Transverse colon (tissue), 4 donors: ENCODE measurements at regions not wholly inside any gene's neighbourhood (a gene's known extent, or its start where the extent isn't known, plus 50 kb on each side); places are given as distances from the start of the nearest gene placed in this dataset.
A peak's percentile ranks its signal among the peaks of the same experiment; 100 is the strongest.

Source experiments
- DNase-seq: peaks from one replicate; pipeline ENCODE4 v3.0.0-alpha.2; 2019
- H3K27ac ChIP-seq, 4 donors: fragments of 200-600 bp; sonication (generic); 2 replicates each; pipeline ENCODE4 v1.5.1; 2016 to 2018; ENCODE audit warnings: inconsistent platforms in 4 of 4
- H3K27me3 ChIP-seq: fragments of 200-600 bp; sonication (generic); 2 replicates; pipeline ENCODE4 v1.5.1; 2017; ENCODE audit warnings: inconsistent platforms
- H3K36me3 ChIP-seq, 4 donors: fragments of 200-600 bp; sonication (generic); 2 replicates each; pipeline ENCODE4 v1.5.1; 2017 to 2019; ENCODE audit warnings: inconsistent platforms in 4 of 4
- H3K4me1 ChIP-seq, 4 donors: fragments of 200-600 bp; sonication (generic); 2 replicates each; pipeline ENCODE4 v1.5.1; 2017 to 2020; ENCODE audit warnings: inconsistent platforms in 4 of 4
- H3K4me3 ChIP-seq, 4 donors: fragments of 200-600 bp; sonication (generic); 1 replicate in 1 of 4; 2 replicates in 3 of 4; pipeline versions ENCODE4 v1.5.1 to v1.6.1; 2017 to 2019; ENCODE audit warnings: inconsistent platforms in 4 of 4
- H3K9me3 ChIP-seq, 2 donors: fragments of 200-600 bp; sonication (generic); 2 replicates each; pipeline ENCODE4 v1.5.1; 2017 to 2019; ENCODE audit warnings: inconsistent platforms in 2 of 2
- CTCF ChIP-seq, 5 experiments: fragments of 200-600 bp in 3 of 5; fragments of 450-650 bp in 2 of 5; sonication (generic) in 3 of 5; IDR thresholded peaks; 1 replicate in 2 of 5; 2 replicates in 3 of 5; pipeline ENCODE4 v1.5.1; 2016 to 2017; ENCODE audit warnings: antibody characterized with exemption in 5 of 5, inconsistent platforms in 3 of 5, mild to moderate bottlenecking in 2 of 5, moderate library complexity in 1 of 5
- EP300 ChIP-seq: sonication (generic); formaldehyde crosslinking; IDR thresholded peaks from one replicate; pipeline ENCODE4 v1.6.1; 2017; ENCODE audit warnings: antibody characterized with exemption, low read depth
- POLR2A ChIP-seq: fragments of 450-650 bp; IDR thresholded peaks from one replicate; pipeline ENCODE4 v1.6.1; 2016; ENCODE audit warnings: antibody characterized with exemption, mild to moderate bottlenecking, moderate library complexity
- POLR2AphosphoS5 ChIP-seq, 3 donors: sonication (generic); formaldehyde crosslinking; IDR thresholded peaks; one replicate each; pipeline ENCODE4 v1.6.1; 2016; ENCODE audit warnings: antibody characterized with exemption in 3 of 3
- WGBS, 2 donors: methylation state at CpG; one replicate each; pipeline ENCODE4 v1.1.5; 2018; ENCODE audit warnings: low coverage in 1 of 2; 5-methylcytosine and 5-hydroxymethylcytosine counted together
- in situ Hi-C, 4 donors: fragments of 200-750 bp; cut with MboI; loops; one replicate each; pipeline versions ENCODE4 v1.15.0 to v1.15.1; 2017; ENCODE audit warnings: low sequenced_read_pairs in 3 of 4, low pct_ligation_motif_present in 1 of 4, low pct_unique_long_range_greater_than_20kb in 1 of 4
- intact Hi-C: fragments of 100-400 bp; cut with DNase I; formaldehyde crosslinking; loops from one replicate; pipeline ENCODE4 v1.15.1; 2023; ENCODE audit warnings: low total_unique reads

GRCh38 chr11:60592601-60593000 lies 77.4 kb downstream of the MS4A13 start:
- TF ChIP-seq EP300 = no peak
- TF ChIP-seq POLR2AphosphoS5 (IDR thresholded peaks at IDR 0.05) = no peak
- no peak for TF ChIP-seq CTCF (IDR thresholded peaks at IDR 0.05)
- TF ChIP-seq POLR2A = no peak
- 84 to 94% methylated on average over 3 to 4 of the region's 4 CpGs for WGBS, 2 donors

DNA sequence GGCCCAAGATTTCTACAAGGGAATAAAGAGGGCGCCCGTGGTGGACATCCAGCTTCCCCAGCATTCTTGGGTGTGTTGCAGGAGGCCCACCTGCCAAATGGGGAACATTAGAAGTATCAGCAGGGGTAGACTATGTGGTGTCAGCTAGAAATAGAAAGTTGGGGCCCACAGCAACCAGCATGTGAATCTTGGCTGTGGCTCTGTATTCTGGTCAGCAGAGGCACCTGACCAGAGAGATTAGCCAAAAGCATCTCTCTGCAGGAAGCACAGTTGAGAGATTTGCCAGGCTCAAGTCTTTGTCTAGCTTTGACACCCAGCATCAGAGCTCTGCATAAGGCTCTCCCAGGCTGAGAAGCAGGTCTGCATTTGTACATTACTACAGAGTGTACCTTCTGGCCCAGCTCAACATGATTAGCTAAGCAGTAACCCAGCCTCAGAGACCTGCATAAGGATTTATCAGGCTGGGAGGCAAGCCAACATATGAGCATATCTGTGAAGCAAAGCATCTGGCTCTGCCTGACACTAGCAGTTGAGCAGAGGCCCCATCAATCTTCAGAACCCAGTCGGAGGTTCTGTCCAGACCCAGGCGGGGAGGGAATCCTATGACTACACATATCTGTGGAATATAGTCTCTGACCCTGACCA lies 79.9 kb downstream of the MS4A13 start:
- H3K27me3 ChIP-seq = no peaks in the 10 kb centered on the region
- intact Hi-C loops (no loop called here), in situ Hi-C loops (no loop called here)
- no peak for TF ChIP-seq EP300
- no peak for TF ChIP-seq POLR2AphosphoS5 (IDR thresholded peaks at IDR 0.05)
- TF ChIP-seq CTCF (IDR thresholded peaks at IDR 0.05) = no peak
- no peaks in the 10 kb centered on the region for H3K36me3 ChIP-seq
- no peaks in the 10 kb centered on the region for H3K4me1 ChIP-seq
- H3K4me3 ChIP-seq = no peak overlapping the region
- DNase-seq = no peak
- no peak overlapping the region for H3K27ac ChIP-seq
- H3K9me3 ChIP-seq = no peaks in the 10 kb centered on the region
- 85% methylated on average over 4 of the region's 4 CpGs; no CpG with 5 or more reads in 1 of the 2 donors for WGBS, 2 donors

More at GRCh38 chr11:60592601-60593000, 77.4 kb downstream of the MS4A13 start:
- in situ Hi-C loops = no loop called here
- H3K9me3 ChIP-seq = no peaks in the 10 kb centered on the region
- no peak overlapping the region for H3K27ac ChIP-seq
- no peaks in the 10 kb centered on the region for H3K4me1 ChIP-seq
- H3K4me3 ChIP-seq = no peak overlapping the region
- H3K27me3 ChIP-seq = no peaks in the 10 kb centered on the region
- no peaks in the 10 kb centered on the region for H3K36me3 ChIP-seq
- no peak for DNase-seq
- intact Hi-C loops = no loop called here

GRCh38 chr11:60607483-60607882 lies 91.9 kb upstream of the MS4A8 start:
- H3K36me3 ChIP-seq = no peaks in the 10 kb centered on the region
- intact Hi-C loops = no loop called here
- H3K4me1 ChIP-seq = no peaks in the 10 kb centered on the region
- no peak overlapping the region for H3K27ac ChIP-seq
- TF ChIP-seq CTCF (IDR thresholded peaks at IDR 0.05) (peak in 1 of 5 experiments; percentile 11), POLR2A (no peak)
- H3K27me3 ChIP-seq = peaks cover 6% of the 10 kb centered on the region
- WGBS, 2 donors = 86 to 91% methylated on average over 2 to 3 of the region's 3 CpGs
- in situ Hi-C loops = no loop called here
- no peak overlapping the region for H3K4me3 ChIP-seq
- no peak for DNase-seq
- H3K9me3 ChIP-seq = no peaks in the 10 kb centered on the region

- intact Hi-C loops = no loop called here
- 54 to 62% methylated on average over 3 of the region's 3 CpGs for WGBS, 2 donors
Observed at GRCh38 chr11:60609632-60610031, 89.8 kb upstream of the MS4A8 start.

More at GRCh38 chr11:60609632-60610031, 89.8 kb upstream of the MS4A8 start:
- in situ Hi-C loops = loop anchor here in 3 of 4 donors (5.0 to 10.0 kb wide), 2 partner anchors 242 to 245 kb away; no protein-coding TSS in a partner anchor
- H3K4me3 ChIP-seq = no peak overlapping the region
- DNase-seq = no peak
- H3K36me3 ChIP-seq = no peaks in the 10 kb centered on the region
- H3K4me1 ChIP-seq = no peaks in the 10 kb centered on the region
- peaks cover 6% of the 10 kb centered on the region for H3K27me3 ChIP-seq
- no peaks in the 10 kb centered on the region for H3K9me3 ChIP-seq
- H3K27ac ChIP-seq = no peak overlapping the region
- no peak for TF ChIP-seq POLR2AphosphoS5 (IDR thresholded peaks at IDR 0.05)
- TF ChIP-seq CTCF (IDR thresholded peaks at IDR 0.05) = no peak
- no peak for TF ChIP-seq POLR2A
- no peak for TF ChIP-seq EP300
